HG02623 (cell line): ENCODE measurements at regions not wholly inside any gene's neighbourhood (a gene's known extent, or its start where the extent isn't known, plus 50 kb on each side); places are given as distances from the start of the nearest gene placed in this dataset.

ENCODE experiments used
- ATAC-seq: cut with Tn5 transposase; IDR thresholded peaks from one replicate; pipeline ENCODE4 v1.9.1; 2021; ENCODE audit warnings: moderate library complexity; ENCODE audit not compliant: unreplicated experiment

DNA sequence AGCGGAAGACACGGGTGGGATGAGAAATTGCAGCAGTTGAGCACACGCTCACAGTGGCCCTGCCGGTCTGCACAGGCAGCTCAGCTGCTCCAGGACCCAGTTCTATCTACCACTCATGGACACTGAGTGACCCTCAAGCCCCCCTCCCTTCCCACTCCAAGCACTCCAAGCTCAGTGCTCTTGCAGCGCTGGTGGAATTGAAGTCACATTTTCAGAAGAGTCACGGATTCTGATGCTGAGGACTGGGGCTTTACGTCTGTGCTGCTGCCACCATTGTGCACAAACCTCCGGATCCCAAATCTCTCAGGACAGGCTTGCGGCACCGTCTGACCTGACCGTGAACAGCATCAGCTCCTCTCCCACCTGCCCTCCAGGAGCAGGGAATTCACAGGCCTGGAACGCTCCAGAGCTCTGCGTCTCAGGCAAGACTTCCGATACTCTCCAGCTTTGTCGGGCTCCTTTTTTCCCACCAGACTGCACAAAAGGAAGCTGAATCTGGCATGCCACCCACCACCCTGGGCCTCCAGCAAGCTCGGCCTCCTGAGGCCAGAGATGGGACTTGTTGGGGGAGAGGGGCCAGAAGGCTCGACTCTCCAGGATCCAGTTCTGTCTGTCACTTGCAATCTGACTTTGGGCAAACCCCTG lies 213.1 kb upstream of the RTL1 start:
- no peak for ATAC-seq

DNA sequence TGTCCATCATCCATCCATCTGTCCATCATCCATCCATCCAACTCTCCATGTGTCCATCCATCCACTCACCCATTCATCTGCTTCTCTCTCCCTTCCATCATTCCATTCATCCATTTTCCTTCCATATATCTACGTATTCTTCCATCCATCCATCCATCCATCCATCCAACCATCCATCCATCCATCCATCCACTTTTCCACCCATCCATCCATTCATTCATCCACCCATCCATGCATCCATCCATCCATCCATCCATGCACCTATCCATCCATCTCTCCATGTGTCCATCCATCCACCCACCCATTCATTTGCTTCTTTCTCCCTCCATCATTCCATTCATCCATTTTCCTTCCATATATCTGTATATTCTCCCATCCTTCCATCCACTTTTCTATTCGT lies 214.0 kb upstream of the RTL1 start:
- no peak for ATAC-seq

DNA sequence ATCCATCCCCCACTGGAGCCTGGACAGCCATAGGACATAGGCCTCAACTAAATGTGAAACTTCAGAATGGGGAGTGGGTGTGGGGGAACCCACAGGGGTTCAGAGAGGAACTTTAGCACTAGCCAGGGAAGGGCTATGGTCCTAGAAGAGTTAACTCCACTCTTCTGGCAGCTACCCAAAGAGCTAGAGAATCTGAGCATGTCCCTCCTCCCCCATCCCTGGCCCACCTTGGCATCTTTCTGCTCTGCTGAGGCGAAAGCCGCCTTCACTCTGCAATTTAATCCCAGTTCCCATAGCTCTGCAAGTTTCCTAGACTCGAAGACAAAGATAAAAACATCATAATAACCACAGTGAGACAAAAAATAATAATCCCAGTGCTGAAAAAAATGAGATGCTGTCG lies 214.7 kb upstream of the RTL1 start:
- ATAC-seq = no peak

DNA sequence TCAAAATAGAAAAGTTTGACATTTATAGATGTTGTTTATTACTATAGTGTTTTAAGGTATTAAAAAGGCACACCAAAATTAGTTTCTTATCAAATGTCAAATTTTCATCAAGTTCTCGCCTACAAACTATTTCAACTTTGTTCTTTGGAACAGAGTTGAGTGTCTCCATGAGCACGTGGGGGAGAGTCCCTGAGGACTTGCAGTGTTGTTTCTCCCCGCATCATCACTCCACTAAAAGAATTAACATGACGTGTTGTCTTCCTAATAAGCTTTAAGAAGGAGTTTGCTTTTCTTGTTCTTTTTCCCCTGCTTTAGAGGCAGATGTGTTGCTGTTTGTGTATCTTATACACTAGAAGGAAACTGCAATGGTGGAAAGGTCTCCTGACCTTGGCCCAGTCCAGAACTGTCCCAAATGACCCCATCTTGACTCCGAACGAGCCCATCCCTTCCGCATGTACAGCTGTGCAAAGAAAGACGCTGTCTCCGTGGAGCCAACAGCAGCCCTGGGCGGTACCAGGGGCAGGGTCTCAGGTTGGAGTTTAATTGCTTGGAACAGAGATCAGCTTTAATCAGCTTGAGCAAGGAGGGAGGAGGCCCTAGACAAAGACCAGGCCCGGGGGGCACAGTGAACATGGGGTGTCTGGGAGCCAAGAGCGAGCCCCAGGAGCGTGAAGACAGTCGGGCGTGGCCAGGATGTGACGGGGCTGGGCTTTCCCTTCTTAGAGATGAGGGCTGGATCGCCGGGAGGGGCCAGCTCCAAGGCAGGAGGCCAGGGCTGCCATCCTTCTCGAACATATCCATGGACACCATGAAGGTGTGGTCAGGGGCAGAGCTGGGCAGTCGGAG lies 215.4 kb upstream of the RTL1 start:
- ATAC-seq = no peak

DNA sequence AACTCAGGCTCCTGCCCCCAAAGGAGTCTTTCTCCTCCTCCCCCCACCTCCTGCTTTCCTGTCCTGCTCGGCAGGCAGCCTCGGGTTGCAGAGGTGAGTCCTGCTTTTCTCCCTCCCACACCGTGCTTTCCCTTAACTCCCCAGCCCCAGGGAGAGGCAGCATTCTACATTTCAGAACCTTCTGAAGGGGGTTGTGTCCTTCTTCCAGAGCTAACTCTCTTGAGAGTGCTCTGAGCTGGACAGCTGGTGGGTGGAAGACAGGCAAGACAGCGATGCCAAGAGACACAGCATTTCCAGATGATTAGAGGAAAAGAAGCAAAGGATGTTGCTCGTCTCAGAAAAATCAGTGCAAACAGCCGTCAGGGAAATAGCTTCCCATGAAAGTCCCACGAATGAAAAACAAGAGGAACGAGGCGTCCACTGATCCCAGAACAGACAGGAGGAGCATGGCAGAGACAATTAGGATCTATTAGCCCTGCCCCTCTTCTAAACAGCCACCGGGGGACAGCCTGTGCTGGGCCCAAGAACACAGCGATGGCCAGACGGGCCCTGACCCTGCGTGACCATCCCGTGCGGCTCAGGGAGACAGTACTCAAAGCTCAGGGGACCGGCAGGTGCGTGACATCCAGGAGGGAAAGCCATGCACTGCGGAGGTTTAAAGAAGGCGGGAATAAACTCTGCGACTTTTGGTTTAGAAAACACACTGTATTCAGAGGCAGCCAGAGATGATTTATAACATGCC lies 216.5 kb upstream of the RTL1 start:
- no peak for ATAC-seq

DNA sequence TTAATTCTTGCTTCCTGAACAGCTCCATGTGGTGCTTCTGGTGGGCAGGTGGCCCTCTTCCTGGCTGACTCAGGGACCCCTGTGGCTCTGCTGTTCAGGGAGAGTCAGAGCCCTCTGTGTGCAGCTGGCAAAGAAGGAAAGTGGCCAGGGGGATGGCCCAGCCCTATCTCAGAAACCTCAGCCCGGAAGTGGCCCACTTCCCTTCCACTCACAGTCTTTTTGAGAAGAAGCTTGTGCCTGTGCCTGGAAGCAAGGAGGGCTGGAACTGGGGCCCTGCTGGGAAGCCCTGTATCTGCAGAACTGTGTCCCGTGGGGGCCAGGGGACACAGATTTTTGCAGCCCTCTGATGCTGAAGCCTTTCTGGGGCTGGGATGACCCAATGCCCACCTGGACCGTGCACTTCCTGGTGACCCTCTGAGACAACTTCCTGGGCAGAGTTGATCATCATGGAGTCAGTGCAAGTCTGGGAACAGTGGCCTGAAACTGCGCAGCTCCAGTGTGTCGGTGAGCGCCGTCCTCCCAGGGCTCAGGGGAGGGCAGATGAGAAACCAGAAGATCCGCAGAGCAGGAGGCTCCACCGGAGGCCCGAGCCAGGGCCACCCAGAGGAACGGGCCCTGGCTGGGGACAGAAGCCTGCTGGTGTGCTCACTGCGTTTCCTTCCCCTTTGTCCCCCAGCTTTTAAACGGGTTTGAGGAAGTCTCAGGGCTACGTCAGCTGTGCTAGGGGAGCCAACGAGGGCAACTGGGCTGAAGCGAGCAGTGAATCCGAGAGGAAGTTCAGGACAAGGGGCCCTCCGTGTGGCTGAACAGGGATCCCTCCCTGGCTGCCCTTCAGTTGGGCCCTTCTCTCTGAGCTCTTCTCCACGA lies 217.4 kb upstream of the RTL1 start:
- no peak for ATAC-seq

DNA sequence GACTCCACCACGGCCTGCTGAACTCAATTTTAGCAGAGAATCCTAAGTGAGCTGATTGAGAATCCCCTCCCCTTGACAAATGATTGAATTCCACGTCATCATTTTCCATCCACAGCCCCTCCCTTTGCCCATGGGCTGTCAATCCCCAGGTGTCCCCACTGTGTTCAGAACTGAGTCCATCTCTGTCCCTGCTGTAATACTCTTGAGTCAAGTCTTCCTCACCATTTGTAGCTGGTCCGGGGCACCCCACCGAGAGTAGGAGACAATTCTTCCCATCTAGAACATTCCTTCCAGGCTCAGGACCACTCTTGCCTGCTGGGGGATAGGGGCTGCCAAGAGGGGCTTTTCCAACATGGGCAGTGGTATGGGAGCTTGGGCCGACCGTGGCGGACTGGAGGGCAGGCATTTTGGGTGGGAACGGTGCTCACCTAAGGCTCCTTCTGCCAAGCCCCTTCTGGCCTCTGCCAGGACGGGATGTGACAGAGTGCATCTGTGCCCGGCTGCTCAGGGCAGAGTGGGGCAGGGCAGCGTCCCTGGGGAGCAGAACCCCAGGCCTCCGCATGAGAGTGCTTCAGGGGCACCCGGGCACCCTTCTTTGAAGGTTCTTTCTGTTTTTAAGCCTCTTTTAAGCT lies 218.1 kb upstream of the RTL1 start:
- ATAC-seq = no peak

DNA sequence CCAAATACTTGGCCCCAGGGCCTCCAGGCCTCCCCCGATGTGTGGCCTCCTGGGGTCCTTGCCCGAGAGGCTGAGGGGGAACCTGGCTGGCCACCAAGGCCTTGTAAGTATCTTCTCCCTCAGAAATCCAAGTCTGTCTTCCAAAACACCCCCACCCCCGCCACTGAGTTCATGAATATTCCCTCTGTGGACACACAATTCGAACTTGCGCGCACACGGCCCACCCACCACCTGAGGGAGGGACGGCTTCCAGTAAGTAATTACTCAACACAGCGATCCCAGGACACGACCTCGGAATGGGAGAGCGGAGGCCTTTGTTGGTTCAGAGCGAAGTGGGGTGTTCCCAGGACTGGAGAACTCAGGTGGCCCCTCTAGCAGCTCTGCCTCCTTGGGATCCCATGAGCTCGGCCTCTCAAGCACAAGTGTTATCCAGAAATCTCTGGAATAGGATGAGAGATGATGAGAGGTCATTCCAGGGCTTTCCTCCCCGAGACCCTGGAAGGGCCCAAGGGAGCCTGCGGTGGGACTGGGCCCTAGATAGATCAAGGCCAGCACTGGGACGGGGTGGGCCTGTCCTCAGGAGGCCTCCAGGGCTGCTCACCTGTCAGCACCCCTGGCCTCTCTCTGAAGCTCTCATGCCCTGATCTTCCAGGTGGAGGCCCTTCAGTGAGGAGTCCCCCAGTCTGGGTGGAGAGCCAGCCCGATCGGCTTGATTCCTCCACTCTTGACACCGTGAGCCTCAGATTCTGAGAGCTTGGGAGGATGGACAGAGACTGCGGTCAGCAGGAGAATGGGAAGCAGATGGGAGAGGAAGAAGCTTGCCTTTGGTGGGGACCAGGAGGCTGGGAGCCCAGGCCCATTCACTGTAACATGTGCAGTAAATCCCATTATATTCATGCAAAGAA lies 219.0 kb upstream of the RTL1 start:
- ATAC-seq = no peak

DNA sequence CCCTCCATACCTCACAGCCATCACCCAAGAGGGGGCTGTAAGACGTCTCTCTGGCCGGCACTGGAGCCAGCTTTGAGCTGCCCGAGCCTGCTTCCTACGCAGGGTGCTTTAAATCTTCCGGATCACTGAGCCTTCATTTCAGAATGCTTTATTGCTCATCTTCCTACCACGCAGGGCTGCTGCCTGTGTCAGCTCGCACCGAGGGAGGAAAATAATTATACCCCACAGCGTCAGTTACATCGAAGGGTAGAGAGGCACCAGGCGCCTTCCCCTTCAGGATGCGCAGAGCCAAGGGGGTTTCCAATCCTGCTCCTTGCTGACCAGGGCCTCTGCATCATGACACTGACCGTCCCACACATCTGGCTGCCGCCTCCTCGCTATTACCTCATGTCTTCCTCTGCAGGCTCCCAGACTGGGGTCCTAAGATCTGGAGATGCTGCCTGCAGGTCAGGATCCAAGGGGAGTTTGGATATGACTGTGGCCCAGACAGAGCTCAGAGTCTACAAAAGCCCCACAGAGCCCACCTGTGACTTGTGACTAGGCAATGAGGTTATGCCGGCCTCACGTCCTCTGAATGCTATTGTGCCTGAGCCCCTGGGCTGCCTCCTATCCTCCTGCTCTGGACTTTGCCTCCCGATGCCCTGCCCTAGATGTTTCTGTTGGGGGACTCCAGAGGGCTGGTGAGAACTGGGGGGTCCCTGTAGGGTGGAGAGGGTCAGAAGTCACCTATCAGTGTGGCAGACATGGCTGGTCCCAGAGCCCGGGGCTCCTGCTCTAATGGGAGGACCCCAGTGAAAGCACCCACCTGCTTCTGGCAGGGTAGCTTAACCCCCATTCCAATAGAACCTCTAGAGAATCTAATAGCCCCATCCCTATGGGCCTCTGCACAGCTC lies 220.3 kb upstream of the RTL1 start:
- no peak for ATAC-seq

DNA sequence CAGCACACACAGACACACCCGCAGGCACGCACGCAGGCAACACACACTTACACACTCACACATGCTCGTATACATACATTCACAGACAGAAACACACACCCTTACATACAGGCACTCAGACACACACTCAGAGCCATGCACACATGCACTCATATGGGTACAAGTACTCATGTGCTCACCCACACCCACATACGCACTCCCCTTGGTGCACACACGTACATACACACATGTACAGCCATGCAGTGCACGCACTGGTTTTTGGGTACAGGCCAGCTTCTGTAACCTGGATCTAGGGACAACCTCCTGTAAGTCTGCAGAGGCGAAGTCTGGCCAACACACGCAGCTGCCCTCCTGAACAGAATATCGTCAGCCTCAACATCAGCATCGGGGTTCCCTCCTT lies 221.3 kb upstream of the RTL1 start:
- ATAC-seq = no peak

DNA sequence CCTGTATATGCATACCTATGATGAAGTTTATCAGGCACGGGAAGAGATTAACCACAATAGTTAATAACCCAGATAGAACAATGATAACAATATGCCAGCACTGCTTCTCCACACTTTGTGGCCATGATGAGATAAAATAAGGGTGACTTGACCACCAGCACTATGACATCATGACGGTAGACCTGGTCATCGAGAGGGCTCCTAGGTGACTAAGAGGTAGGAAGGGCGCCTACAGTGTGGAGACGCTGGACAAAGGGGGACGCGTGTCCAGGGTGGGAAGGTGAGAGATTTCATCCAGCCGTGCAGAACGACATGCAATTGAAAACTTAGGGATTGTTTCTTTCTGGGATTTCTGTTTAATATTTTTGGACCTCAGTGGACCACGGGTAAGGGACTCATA lies 221.8 kb upstream of the RTL1 start:
- no peak for ATAC-seq

DNA sequence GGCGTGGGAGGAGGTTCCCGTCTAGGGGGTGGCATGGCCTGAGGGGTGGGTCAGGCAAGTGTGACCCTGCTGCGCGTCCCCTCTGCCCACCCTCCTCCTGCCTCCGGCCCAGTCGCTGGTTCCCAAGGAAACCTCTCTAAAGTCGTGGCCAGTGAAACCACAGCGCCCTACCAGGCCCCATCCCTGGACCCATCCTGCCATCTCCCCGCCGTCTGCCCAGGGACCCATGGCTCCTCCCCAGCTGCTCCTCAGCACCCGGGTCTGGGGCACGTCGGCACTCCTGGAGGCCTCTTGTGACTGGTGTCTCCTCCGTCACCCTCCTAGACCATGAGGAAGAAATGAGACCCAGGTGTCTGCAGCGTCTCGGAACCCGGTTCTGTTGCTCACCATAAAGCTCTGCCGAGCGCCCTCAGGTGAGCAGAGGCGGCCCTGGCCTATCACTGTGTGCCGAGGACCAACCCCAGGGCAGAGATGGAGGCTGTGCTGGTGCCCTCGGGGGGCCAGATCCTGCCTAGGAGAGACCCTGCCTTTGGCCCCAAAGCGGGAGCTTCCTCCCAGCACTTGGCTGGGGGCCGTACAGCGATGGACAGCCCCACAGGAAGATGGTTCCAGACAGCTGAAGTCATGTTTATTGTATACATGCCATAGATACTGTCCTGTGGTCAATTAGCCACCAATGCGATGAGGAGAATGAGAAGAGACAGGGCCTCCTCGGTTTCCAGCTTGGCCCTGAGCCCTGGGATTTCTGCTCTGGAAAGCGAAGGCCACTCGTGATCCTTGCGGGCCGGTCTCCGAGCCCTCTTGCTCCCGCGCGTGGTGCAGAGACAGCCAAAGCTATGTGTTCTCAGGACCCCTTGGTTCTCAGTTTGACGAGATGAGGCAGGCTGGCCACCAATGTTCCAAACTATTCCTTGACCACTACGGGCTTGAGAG lies 222.5 kb upstream of the RTL1 start:
- ATAC-seq = no peak

DNA sequence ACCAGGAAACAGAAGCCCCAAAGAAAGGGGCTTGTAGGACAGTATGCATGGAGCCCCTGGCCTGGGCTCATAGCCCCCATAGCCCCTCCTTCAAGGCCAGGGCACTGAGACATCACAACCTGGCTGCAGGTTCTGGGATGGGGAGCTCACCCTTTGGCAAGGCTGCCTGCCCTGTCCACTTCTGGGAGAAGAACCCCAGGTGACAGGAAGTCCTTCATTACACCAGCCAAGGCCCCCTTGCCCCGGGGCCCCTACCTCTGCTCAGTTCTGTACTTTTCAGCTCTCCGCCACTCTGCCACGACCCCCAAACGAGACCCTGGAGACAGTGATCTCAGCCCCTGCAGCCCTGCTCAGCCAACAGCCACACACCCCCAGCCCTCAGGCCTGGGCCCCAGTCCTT lies 223.2 kb upstream of the RTL1 start:
- no peak for ATAC-seq

DNA sequence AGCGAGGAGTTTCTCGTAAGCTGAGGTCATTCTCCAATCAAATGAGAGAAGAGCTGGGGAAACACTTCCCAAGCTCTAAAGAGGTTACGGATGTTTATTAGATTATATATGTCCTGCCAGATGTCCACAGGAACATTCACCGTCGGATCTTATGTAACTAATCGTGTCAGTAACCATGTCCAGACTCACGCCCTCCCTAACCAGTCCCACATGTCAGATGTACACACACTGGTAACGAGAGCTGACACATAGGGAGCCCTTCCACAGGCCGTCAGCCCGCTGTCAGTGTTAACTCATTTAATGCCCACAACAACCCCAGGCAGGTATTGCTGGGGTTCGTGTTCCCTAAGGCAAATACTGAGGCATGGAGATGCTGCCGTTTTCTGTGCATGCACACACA lies 223.7 kb upstream of the RTL1 start:
- ATAC-seq = no peak

DNA sequence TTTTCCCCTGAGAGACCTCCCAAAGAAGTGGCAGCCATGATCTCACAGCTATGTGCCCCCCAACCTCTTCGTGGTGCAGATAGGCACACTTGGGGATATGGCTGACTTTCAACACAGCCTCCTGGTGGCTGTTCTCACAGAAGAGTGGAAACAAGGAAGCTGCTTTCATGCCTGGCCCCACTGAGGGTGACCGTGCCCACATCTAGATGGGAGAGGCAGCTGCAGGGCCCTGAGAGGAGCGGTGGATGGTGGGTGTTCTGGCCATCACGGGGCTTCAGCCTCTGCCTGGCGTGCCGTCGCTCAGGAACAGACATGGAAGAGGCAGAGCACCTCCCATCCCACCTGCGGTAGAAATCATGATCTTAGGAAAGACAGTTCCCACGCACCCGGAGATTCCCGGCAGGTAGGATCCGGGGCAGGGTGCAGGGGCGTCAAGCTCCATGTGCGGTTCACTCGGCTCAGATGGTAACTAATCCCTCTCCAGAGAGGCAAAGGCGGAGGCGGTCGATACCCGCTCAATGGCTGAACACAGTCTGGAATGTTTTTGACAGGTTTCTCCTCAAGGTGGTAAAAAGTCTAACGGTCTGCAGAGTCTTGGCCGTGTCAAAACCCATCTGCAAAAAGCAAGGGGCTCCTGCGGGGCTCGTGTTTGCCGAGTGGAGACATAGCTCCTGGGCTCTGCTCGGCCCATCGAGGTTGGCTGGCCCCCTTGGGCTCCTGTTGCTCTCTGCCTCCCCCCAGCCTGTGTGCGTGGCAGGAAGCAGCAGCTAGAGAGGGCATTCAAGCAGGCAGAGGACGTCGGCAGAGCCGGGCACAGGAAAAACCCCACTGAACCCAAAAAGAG lies 225.2 kb upstream of the RTL1 start:
- ATAC-seq = no peak

DNA sequence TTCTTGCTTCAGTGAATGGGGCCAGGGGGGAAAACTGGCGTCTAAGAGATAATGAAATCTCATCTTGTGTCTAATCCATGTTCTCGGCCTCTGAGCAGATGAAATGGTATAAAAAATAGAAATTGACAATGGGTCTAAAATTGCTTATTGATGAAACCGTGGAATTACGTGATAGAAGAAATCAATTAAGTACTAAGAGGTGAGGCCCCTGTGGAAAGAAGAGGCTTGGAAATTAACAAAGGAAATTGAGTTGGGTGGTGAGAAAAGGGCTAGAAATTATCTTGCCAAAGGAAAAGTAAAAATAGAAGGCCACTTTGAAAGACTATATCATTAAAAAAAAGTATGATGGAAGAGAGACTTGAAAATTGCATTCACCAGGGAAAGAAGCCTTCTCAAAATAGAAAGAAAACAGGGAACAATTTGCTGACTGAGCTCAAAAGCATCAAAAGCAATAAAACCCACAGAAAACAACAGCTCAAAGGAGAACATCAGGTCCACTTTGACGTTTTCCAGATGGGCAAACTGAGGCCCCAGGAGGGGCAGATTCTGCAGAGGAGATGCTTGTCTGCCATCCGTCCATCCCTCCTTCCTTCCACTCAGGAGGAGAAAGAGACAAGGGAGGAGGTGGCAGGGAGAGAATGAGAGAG lies 226.1 kb upstream of the RTL1 start:
- no peak for ATAC-seq
